HG03432 (cell line): ENCODE measurements at regions not wholly inside any gene's neighbourhood (a gene's known extent, or its start where the extent isn't known, plus 50 kb on each side); places are given as distances from the start of the nearest gene placed in this dataset.

Experiments used
- ATAC-seq: cut with Tn5 transposase; IDR thresholded peaks from one replicate; pipeline ENCODE4 v1.9.1; 2021; ENCODE audit warnings: mild to moderate bottlenecking, moderate library complexity; ENCODE audit not compliant: unreplicated experiment

DNA sequence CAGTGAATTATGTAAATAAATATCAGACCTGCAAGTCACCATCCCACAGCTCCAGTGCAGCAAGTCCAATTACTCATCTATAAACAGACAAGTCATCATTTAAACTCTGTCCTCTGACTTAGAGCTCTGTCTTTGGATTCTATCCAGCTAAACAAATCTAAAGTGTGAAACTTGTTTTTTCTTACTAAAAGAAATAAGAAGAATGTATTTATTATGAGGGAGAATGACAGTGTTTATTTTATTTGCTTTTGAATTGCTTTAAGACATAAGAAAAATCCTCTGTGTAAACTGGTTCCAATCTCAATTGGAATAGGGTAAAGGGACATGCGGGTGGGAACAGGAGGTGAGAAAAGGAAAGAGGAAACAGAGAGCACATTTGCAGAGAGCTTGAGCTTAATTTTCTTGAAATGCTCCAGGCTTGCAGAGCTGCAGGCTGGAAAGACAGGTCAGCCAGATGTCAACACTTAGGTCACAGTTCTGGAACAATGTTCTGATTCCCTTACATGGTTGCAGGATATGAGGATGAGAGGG, 355.8 kb downstream of the MEIS1 start:
- no peak for ATAC-seq

GRCh38 chr2:66794070-66794469, 359.1 kb downstream of the MEIS1 start:
- no peak for ATAC-seq

GRCh38 chr2:66794551-66794950, 359.6 kb downstream of the MEIS1 start:
- no peak for ATAC-seq

GRCh38 chr2:66802877-66803276, 368.0 kb downstream of the MEIS1 start:
- ATAC-seq = no peak

- ATAC-seq = no peak
Measured at GRCh38 chr2:66803726-66804125, 368.8 kb downstream of the MEIS1 start.

DNA sequence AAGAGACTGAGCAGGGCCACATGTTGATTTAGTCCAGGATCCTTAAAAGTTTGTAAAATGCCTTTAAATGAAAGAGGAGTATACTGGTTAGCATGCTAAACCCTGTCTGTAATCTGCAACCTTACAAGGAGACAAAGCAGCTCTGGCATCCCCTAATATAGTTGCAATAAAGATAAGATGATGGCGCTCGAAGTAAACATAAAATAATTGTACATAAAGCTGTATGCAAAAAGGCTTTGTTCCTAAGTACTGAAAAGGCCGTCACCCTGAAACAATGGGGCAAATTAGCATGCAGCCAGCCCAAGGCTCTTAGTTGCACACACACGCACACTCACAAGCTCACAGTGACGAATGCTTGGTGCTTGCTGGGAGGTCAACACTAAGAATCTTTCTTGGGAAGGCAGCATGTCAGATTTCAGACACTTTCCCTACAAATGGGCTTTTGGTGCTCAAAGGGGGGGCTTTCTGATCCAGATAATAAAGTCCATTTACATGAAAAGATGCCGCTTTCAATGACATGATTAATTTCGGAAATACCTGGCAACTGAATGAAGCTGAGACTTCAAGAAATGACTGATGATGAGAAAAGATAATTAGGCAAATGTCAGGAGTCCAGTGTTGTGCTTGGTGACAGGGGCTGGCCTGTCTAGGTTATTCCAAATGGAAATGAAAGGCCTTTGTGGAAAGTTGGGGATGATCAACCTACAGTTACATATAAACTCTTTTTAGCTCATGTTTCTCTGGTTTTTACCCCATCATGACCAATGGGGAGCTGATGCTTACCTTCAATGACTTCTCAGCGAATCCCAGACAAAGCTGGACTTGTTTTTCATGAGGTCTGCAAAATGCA, 370.3 kb downstream of the MEIS1 start:
- no peak for ATAC-seq

DNA sequence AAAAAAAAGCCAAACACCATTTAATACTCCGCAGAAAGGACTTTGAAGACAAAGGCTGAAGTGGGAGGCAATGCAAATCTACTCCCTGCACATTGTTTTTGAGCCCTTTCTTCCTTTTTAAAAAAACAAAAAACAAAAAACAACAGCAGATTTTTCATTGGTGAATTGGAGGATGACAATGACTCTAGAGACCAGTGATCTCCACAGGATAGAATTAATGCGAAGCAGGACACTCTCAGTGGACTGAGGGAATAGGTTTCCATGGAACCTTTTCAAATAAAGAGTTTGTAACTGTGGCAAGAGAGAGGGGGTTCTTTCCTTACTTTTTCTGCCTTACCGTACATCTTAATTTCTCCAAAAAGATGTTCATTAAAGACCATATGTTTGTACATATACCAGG, 371.0 kb downstream of the MEIS1 start:
- no peak for ATAC-seq

GRCh38 chr2:66813525-66813924, 378.6 kb downstream of the MEIS1 start:
- no peak for ATAC-seq

DNA sequence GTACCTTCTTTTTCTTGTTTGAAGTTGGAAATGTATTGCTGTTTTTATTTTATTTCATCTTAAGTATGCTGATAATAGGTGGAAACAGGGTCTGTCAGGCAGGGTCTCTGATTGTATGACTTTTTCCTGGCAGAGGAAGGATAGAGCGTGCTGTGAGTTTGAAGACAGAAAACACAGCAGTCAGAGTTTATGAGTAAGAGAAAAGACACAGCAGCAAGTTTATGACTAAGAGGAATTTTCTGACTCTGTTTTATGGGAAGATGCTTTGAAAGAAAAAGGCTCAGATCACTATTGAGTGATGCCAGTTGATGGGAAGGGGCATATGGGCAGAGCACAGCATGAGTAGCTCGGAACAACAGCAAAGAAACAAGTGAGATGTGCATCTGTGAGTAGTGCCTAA, 379.1 kb downstream of the MEIS1 start:
- ATAC-seq = no peak

- ATAC-seq = no peak
Measured at GRCh38 chr2:66814916-66815315, 380.0 kb downstream of the MEIS1 start.

- no peak for ATAC-seq
Measured at GRCh38 chr2:66815886-66816285, 381.0 kb downstream of the MEIS1 start.

DNA sequence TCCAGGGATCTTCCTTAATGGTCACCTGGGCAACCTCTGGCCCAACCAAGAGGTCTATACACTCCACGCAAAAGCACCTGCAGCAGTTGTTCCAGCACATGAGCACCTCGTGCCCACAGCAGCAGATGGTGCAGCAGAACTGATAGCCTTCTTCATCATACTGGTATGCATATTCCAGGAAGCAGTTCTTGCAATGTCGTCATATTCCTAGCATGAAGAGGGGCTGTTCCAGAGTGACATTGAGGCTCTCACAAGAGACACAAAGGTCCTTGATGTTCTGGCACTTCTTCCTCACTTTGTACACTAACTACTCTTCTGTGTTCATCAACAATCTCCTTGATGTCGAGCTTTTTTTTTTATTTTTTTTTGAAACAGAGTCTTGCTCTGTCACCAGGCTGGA, 386.2 kb downstream of the MEIS1 start:
- no peak for ATAC-seq

GRCh38 chr2:66822186-66822585, 387.3 kb downstream of the MEIS1 start:
- no peak for ATAC-seq

DNA sequence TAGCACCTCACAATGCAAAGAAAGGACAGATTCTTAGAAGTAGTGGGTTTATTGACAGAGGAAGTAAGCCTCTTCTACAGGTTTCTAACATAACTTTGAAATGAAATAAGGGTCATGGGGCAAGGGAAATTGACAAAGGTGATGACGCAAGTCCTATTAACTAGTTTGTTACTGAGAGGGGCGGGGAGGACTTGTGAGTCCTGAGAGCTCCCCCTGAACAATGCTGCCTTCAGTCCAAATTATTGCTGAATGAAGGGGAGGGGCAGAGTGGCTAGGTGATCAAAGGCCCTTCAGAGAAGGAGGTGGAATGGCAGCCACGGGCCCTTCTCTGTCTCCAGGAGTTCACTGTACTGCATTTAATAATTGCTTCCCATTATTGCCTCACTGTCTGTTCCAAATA, 390.0 kb downstream of the MEIS1 start:
- ATAC-seq = no peak

DNA sequence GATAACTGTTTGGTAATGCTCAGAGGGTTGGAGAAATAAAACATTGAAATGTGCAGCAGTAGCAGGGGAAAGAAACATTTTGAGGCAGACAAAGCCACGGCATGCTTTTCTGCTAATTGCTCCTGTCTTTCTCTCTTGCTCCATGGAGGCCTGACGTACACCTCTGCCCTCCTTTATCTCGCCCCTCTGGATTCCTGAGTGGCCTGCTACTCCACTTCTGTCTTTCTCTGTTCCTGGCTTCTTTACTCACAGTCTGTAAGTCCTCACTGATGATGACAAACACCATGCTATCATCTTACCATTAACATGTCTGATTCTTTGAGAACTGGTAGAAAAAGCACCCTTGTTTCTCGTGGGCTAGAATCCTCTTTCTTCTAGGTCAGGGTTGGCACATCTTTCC, 392.9 kb downstream of the MEIS1 start:
- no peak for ATAC-seq

DNA sequence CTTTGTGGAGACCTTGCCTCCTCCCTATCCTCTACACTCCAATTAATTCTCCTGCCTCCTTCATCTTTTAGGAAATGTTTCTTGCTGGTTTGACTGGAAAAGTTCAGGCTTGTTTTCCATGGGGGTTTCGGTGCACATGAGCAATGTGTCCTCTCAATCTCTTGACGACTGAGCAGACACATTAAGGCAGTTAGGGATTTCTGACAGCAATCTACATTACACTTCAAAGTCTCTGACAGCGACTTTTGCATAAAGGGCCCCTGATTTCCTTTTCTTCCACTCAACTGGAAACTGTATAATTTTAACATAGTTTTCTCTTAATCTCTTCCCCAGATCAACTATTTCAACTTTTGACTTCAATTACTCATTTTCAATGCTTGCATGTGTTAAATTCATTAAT, 394.0 kb downstream of the MEIS1 start:
- no peak for ATAC-seq

- ATAC-seq = no peak
Measured at GRCh38 chr2:66830881-66831280, 396.0 kb downstream of the MEIS1 start.

DNA sequence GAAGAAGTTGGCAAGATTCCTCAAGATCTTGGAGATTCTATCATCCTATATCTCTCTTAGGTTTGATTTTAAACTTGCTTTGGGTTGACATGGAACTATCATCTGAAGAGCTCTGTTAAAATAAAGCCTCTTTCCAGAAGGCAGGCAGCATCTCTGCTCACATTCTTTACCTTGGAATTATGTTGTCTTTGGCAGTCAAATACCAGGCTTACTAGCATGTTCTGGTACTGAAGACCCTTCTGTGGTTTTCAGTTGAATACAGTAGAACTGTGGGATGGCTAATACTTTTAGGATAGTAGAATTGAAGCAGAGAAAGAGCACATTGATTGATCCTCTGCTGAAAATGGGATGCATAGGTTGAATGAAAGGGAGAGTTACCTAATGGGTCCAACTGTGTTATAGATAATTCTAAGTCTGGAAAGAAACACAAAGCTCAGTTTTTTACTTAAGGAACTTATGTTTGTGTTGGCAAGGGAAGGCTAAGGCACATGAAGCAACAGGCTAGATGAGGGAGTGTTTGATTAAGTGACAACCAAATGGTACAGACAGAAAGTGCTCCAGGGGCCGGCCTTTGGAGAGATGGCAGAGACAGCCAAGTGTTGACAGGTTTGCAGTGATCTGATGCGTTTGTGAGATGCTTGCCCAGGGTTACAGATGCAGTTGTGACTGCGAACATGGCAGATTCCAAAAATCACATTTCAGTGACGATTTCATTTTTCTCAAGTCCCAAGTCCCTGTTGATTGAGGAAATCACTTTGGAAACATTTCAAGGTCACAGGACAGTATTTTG, 397.9 kb downstream of the MEIS1 start:
- no peak for ATAC-seq

GRCh38 chr2:66834859-66835258, 399.9 kb downstream of the MEIS1 start:
- ATAC-seq = no peak

DNA sequence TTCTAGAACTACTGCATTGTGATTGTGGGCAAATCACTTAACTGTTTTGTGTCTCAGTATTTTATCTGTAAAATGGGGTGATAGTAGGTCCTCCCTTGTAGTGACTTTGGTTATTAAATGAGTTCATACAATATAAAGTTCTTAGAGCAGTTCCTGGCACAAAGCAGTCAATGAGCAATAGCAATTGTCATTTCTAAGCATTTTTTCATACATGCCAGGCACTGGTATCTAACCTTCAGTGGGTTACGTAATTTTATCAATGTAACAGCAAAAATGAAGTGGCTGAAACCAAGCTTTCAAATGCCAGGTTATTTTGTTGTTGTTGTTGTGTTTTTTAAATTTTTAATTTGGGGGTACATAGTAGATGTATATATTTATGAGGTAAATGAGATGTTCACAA, 401.9 kb downstream of the MEIS1 start:
- no peak for ATAC-seq

DNA sequence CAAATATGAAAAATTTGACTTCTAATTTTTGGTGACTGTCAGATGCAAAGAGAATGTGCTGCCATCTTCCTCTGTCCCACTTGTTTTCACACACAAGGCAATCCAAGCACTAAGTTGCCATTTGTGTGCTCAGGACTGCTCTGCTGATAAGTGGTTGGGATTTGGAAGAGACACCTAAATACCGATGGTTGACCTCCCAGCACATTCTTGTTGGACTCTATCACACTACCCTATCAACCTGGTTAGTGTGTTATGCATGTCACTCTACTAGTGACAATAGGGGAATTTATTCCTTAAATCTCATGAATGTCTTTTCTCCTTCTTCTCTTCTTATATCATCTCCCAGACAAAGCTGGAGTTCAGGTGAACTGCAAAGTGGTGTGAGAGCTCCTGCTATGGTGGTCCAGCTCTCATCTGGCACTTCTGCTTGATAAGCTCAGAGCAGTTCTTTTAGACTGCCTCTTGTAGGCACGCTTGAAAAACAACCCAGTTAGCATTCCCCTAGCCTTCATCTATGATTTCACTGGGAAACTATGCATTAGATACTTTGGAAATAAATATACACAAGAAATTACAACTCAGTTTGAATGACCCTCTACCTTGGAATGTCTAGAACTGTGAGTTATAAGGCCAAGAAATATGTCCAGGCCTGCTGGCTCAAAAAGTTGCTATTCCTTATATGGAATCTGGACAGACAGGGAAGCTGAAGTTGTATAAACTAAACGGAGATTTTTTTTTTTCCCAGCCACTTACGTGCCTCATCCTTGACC, 404.8 kb downstream of the MEIS1 start:
- no peak for ATAC-seq
